Skin of body (tissue), 1 donor: ENCODE measurements at regions not wholly inside any gene's neighbourhood (a gene's known extent, or its start where the extent isn't known, plus 50 kb on each side); places are given as distances from the start of the nearest gene placed in this dataset.
A peak's percentile ranks its signal among the peaks of the same experiment; 100 is the strongest.
"Not testable (repeated sequence)": the region's sequence is repeated elsewhere in the genome, so short reads cannot be mapped to it uniquely, and the experiment has no call there.

Experiments used
- DNase-seq: peaks from one replicate; lab custom pipeline; 2025; lab: John Stamatoyannopoulos, UW

DNA sequence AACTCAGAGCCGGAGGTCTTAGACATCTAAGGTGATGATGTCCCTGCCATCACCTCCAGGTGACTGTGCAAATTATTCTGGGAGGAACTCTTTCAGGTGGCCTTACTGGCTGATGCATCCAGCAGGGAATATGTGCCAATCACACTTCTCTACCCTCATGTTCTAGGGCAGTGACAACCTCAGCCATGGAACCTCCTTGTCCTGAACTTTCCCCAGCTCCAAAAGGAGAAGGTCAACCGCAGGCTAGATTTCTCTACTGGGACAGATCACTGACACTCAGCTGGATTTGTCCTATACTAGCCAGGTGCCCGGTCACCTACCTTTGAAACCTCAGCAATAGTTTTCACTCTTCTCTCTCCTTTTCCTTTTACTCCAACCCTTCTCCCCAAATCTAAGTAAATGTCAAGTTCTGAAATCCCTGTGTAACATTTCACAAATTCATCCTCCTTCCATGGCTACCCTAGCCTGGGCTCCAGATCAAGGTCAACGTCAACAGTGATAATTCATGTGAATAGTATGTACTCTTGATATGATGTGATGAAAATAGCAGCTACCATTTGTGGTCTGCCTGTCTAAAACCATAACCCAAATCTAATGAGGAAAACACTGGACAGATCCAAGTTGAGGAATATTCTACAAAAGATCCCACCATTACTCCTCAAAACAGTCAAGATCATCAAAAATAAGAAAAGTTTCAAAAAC, 115.0 kb upstream of the EGLN3 start:
- no peak for DNase-seq

GRCh38 chr14:34065236-34065635, 114.4 kb upstream of the EGLN3 start:
- DNase-seq, result no peak

- DNase-seq, result peak; percentile 71
These were observed 113.5 kb upstream of the EGLN3 start for GRCh38 chr14:34064349-34064748.

DNA sequence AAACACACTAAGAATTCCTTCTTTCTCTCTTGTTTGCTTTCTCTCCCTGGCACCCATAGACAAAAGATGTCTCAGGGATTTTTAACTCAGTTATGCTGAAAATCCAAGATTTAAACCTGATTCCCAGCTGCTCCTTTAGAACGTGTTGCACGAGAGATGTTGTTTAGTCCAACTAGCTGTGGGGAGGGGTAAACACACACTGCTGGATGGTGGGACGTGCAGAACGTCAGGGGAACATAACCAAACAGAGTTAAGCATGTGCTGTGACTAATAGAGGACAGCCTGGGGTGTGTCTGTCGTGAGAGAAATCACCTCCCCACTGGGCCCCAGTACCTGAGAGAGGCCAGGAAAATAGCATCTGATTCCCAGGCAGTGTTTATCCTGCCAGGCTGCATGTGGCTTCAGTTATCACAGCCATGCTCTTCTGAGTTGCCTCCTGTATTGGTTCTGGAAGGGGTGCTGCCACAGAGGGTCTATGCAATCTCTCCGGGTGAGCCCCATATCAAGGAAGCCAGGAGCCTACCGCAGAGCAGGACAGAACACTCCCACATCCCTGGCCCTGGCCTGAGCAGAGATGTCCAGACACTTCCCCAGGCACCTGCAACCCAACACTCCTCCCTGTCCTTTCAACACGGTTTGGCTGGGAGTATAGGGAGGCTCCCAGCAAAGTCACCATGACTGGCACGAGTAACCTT, 112.7 kb upstream of the EGLN3 start:
- DNase-seq, result no peak

- DNase-seq, result no peak
These were observed 112.2 kb upstream of the EGLN3 start for GRCh38 chr14:34063042-34063441.

DNA sequence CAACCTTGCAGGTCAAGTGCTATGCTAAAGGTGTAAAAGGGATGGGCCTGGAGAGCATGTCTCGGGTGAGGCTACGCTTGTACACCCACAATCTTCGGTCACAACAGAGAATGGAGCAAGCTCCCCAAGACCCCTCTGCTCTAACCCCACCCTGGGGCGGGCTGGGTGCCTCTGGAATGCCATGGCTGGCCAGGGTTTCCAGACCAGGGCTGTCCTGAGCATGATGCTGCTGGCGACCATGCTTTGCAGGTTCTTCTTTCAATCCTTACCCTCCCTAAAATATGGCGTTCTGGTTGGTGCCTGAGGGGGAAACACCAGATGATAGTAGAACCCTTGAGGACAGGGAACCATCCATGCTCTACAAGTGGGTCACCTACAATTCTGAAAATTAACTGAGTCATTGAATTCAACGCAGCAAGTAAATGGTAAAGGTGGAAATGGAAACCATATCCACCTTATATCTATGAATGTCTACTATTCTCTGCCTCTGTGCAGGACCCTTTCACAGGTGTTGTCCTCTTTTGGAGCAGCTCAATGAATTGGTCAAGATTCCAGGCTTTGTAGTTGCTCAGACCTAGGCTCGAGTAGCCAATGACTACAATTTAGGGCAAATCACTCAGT, 111.6 kb upstream of the EGLN3 start:
- no peak for DNase-seq

DNA sequence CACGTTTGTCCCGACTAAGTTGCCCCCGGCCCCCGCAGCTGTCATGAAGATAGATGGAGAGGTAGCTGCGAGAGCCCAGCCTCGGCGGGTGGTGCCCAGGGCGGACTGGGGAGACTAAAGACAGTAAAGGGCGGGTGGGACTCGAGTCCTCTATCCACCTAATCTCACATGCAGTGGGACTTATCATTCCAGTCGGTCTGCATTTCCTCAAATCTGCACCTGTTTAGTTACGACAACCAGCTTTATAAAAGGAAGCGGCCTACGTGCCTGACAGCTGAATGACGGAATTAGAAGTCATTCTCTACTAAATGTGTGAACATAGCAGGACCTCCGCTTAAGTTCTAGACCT, 109.8 kb upstream of the EGLN3 start:
- DNase-seq, result peak; percentile 26

DNA sequence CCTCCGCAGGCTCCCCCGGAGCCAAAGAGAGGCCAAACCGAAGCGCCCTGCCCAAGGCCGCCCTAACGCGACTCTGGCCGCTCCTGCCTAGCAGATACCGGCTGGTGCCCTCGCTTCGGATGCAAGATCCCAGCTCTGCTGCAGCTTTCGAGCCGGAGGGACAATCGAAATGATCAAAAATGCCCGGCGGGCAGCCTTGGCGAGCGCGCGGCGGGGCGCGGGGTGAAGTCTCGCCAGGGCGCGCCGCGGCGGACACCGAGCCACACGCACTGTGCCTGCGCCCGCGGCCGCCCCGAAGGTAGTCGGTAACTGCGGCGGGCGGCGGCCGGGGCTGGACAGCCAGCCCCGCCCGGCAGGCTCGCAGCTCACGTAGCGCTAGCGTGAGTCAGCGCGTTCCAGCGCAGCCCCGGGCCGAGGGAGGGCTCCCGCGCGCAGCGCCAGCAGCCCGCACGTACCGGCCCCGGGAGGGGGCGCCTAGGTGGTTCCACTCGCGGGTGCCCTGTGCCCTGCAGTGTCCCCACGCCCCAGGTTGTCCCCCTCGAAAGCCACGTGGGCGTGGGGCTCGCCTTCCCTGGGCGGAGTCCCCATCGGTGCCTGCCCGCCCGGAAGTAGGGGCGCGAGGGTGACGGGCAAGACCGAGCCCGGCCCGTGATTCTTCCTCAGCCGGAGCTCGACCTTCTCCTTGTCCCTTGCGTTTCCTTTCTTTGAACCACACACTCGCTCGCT, 109.2 kb upstream of the EGLN3 start:
- peak; percentile 25 for DNase-seq

DNA sequence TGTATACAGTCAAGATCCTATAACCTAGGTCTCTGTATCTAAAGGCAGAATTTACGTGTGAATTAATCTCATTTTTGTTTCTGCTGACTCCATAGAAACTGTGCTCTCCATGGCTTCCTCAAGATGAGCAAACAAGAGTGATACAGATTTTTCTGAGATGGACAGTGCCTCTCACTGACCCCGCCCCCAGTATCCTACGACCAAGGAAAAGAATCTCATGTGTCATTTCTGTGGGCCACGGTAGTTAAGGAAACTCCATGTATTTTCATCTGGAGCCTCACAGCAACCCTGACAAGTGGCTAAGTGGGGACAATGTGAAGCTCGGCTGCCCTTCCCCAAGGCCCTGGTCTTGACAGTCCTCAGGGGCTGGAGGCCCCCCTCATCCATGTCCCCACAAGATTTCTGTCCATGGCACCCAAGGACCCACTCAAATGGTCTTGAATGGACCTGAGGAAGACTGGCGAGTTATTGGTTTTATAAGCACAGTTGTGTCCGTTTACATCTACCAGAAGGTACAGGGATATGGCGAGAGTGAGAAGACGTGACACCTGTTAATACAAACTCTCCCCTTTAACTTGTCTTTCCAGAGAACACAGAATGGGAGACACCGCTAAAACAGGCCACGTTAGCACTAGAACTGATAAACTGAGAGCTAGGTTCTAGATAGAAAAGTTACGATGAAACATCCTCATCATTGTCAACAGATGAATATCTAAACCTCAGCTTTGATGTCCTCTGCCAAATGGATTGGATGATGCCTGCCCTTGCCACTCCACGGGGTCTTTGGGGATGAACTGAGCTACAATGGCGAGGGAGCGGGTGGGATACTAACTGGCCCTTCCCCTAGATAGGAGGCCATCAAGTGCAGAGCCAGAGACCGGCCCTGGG, 108.4 kb upstream of the EGLN3 start:
- no peak for DNase-seq

GRCh38 chr14:34058510-34058909, 107.6 kb upstream of the EGLN3 start:
- DNase-seq, result no peak

DNA sequence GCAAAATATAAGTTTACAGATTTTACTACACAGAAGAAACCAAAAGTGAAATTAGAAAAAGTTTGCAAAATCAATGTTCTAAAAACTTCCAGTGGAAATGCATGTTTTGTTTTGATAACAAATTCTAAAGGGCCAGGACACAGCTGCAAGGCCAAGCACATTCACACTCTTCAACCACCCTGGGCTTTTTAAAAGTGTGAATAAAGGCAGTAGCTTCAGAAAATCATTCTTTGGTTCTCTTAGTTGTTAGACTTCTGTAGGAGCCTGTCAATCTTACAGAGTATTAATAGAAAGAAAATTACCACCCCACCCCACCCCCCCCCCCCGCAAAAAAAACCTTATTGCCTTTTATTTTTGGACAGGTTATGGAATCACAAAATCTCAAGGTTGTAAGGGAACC, 105.2 kb upstream of the EGLN3 start:
- no peak for DNase-seq

DNA sequence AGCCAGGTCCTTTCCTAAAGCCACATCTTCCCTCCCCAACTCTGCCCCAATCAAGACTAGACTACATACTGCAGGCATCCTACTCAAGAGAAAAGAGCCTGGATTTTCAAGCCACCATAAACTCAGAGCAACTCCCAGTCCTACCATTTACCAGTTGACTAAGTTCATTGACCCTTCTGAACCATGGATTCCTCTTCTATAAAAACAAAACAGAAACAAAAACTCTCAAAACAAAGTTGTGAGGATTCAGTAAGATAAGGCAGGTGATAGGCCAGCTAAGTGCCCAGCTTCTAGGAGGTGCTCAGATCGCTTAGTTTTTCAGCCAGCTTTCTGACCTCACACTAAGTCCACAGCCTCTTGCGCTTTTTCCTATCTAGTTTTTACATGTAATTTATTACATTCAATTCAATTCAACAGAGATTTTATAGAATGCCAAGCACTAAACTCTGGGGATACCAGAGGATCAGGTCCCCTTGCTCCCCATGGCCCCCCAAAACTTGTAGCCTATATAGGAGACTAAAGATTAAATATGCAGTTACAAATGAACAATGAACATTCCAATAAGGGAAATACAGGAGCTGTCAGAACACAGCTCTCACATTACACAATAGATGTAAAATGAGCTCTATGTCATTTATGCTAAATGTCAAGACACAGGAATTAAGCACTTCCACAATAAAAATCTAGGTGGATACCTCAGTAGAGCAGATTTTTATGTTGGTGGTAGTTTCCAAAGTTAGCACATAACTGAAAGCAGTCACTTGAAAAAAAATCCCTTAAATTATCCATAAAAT, 104.5 kb upstream of the EGLN3 start:
- no peak for DNase-seq

- DNase-seq, result peak; percentile 71
These were observed 102.8 kb upstream of the EGLN3 start for GRCh38 chr14:34053666-34054065.

DNA sequence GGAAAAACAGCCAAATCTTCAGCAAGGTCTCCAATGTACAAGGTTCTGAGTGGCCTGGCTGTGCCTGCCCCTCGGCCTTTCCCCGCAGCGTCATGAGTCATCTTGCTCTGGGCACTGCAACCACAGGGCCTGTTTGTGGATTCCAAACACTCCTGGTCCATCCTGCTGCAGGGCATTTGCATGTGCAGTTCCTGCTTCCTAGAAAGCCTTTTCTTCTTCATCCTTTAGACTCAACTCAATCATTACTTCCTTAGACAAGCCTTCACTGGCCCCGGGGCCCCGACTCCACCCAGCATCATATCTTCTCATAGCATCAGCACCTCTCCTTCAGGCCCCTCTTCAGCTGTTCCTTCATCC, 101.8 kb upstream of the EGLN3 start:
- no peak for DNase-seq

GRCh38 chr14:34051966-34052657, 101.2 kb upstream of the EGLN3 start:
- no peak for DNase-seq

DNA sequence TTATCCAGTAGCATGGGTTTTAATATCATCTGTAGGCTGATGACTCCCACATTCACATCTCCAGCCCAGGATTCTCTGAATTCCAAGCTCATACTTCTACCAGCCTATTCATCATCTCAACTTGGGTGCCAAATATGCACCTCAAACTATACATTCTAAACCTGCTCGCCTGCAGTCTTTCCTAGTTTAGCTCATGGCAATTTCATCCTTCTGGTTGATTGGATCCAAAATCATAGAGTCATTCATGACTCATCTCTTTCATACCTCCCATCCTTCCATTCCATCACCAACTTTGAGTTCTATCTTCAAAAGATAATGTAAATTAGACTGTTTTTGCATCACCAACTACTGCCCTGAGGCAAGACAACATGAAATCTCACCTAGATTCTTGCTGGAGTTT, 99.7 kb upstream of the EGLN3 start:
- no peak for DNase-seq

DNA sequence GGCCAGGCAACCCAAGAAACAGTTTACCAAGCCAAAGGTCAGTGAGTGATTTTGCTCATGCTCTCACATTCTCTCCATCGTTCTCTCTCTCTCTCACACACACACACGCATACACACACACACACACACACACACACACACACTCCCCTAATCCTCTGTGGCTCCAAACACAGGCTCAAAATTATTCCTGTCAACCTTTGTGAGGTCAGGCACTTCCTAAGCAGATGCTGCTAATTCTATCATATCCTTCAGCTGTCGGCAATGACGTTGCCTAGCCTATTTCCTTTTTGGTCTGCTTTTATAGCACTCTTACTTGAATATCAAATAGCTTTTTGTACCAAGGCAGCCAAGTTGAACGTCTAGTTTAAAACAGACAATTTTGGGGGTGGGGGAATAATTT, 98.9 kb upstream of the EGLN3 start:
- peak; percentile 19 for DNase-seq

DNA sequence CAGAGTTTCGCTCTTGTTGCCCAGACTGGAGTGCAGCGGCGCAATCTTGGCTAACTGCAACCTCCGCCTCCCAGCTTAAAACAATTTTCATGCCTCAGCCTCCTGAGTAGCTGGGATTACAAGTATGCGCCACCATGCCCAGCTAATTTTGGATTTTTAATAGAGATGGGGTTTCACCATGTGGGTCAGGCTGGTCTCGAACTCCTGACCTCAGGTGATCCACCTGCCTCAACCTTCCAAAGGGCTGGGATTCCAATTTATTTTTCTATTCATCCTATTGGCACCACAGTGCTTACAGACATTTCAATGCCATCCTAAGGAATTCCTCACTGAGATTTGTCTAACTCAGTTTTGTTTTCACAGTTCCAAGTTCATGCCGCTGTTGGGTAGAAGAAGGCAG, 98.3 kb upstream of the EGLN3 start:
- not testable (repeated sequence) for DNase-seq

GRCh38 chr14:34046799-34047520, 96.1 kb upstream of the EGLN3 start:
- no peak for DNase-seq
